Umbilical cord (tissue), 1 donor: ENCODE measurements at regions not wholly inside any gene's neighbourhood (a gene's known extent, or its start where the extent isn't known, plus 50 kb on each side); places are given as distances from the start of the nearest gene placed in this dataset.

Source experiments
- DNase-seq: peaks from one replicate; pipeline ENCODE4 v3.0.0-alpha.2; 2015; ENCODE audit warnings: low spot score

DNA sequence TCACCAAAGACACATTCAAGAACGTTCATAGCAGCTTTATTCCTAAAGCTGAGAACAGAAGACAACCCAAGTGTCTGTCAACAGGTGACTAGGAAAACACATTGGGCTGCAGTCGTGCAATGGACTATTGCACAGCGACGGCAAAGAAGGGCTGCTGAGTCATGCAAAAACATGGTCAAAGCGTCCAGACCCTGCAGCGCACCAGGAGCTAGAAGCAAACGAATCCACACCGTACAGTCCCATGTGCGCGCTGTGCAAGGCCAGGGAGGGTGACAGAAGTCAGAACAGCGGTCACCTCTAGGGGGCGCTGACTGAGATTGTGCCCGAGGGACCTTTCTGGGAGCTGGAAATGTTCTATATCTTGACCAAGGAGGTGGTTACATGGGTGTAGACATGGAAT is 266.4 kb downstream of the MAF start:
- DNase-seq: no peak

DNA sequence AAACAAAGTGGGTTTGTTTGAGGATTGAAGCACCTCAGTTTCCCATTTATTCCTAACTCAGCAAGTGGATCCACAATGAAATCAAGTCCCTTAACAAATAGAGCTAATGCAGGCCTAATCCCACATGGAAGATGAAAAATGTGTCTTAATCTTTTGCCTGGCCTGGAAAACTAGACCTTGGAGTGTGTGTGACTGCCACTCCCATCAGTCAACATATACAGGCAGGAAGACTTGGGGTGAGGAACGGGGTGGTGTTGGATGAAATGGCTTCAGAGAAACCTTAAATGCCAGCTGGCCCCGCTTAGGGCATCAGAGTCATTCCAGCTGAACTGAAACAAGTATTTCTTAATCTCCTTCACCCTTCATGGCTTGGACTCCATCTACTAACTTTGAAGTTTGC is 269.5 kb downstream of the MAF start:
- no peak for DNase-seq

DNA sequence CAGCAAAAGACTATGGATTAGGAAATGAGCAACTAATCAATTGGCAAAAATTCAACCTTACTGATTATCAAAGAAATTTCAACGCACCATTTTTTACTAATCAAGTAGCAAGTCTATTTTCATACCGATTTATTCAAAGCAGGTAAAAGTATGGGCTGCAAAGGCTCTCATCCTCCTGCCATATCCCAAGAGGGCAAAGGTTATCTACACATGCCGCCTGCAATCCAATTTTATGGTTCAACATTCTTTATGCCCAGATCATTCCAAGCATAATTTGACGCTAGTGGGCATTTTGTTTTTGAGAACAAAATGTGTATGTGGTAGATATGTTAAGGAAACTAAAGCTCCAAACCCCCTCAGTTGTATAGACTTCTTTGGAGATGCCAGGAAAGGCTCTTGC is 270.6 kb downstream of the MAF start:
- no peak for DNase-seq

DNA sequence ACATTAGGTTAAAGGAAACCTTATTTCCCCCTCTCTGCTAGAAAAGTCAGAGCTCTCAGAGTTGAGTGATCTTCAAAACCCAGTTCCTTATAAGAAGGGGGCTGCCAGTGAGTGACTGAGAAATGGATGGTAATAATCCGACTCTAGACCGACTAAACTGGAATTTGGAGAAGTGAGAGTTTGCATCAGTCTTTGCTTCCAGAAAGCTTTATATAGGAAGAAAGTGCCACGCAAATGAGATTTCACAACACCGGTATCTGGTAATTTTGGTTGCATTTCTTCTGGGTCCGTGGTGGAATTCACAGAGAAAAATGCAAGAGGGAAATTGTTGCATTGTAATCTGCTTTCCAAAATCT is 271.4 kb downstream of the MAF start:
- peak; percentile 55 for DNase-seq

DNA sequence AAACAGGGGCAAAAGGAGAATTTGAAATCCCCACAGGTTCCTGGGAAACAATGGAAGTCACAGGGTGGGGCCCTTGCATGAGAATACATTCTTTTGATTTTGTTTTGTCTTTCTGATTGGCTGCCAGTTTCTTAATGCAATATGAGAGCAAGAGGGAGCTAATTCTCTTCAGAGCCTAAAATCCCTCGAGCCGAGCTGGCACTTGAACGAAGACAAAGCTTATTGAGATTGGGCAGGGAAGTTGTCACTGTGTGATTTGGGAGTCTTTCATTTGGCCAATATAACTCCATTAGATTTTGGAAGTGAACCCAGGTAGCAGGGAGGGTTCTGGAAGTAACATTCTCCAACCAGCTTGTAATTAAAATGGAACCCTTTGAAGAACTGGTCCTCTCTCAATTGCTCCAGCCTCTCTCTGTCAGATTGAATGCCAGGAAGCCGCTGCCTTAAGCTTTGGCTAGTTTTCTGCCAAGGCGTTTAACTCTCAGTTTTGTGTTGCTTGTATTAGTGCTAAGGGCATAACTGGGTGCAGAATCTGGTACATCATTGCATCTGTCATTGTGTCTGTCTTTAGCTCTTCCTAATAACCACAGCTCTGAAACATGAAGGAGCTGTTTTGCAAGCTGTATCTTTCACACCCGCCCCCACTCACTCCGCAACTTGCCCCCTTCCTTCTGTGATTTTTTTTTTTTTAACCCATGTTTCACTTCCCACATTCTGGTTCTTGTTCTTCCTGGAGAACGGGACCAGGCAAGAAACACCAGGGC is 272.0 kb downstream of the MAF start:
- peak; percentile 52 for DNase-seq

DNA sequence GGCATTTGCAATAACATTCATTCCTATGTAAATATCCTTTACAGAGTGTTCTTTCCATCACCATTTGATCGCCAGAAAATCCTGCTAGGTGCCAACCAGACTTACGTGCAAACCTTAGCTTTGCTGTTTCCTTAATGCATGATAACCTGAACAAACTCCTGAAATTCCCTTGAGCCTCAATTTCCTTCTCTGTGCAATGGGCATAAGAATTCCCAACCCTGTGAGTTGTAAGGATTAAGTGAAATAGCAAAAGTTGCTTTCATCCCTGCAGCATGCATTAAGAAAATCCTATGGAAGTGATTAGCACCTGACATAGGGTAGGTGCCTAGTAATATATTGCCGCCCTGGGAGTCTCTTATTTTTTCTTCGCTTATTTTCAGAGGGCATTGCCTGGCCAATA is 272.7 kb downstream of the MAF start:
- DNase-seq: no peak

DNA sequence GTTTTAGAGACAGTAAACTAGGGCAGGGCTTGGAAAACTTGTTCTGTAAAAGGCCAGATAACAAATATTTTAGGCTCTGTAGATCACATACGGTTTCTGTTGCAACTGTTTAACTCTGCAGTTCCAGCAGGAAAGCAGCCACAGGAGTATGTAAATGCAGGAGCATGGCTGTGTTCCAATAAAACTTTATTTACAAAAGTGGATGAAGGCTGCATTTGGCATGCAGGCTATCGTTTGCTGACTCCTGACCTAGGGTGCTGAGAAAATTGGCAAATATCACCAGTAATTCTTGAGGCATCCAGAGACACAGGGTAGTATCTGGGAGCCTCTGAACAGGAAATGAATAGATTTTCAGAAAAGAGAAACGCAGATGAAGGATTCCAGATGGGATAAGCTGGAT is 274.0 kb downstream of the MAF start:
- DNase-seq: no peak

DNA sequence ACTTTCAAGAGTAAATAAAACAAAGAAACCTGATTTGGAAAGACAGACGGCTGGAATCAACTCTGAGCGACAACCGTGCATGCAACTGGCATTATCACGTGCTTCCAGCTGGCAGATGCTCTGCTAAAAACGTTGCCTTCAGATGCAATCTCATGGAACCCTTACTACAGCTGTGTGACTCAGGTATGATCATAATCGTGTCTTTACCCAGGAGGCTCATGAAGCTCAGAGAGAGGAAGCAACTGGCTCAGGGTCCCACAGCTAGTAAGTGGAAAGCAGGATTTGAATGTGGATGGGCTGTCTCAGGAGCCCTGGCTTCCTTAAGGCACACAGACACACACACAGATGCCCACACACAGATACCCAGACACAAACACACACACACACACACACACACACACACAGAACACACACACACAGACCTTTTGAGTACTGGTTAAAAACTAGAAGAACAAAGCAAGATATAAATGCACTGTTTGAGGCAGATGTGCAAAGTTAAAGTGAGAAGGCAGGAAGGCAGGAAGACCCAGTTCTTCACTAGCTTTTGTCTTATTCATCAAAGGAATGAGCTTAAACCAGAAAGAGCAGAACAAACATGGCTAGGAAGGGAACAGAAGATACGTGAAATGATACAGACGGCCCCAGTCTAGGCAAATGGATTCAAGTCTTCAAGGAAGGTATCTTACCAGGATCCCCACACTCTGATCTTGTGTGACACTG is 275.2 kb downstream of the MAF start:
- no peak for DNase-seq

DNA sequence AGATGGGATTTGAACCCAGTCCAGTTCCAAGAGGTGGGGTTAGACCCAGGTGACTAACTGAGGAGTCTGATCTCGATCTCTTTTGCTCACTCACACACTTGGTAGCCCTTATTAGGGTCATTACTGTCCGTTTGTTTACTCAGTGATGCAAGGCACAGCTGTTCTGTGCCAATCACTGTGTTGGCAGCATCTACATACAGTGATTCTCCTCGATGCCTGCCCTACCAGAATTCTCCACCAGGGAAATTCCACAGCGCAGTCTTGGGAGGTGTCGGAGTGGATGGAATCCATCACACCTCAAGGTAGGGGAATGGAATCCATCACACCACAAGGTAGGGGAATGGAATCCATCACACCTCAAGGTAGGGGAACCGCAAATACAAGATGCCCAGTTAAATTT is 279.6 kb downstream of the MAF start:
- DNase-seq: no peak

DNA sequence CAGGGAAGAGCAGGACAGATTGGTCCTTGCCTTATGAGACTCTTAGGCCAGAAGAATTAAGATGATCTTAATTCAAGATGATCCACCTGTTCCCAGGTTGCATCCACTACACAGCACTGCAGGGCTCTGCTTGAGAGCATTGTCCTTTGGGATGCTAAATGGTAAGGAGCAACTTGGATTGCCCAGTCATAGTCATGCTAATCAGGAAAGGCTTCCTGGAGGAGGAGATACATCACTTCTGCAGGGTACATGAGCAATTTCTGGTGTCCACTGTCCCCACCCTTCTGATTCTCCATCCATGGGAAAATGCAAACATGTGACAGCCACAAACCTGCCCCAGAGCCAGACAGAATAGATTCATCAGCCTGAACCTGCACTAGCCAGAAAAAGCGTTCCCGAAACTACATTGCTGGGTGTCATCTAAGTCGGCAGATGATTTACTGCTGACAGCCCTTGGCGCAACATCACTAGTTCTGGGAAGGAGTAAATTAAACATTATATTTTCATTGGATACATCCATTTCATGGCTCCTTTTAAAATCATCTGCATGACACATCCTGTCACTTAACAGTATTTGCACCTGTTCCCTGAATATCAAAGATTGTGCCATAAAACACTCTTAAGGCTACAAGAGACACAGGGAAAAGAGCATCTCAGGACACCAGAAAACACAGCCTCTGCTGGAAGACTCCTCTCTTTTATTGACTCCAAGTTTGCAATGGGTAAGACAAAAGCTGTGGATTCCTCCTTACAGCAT is 282.2 kb downstream of the MAF start:
- no peak for DNase-seq

DNA sequence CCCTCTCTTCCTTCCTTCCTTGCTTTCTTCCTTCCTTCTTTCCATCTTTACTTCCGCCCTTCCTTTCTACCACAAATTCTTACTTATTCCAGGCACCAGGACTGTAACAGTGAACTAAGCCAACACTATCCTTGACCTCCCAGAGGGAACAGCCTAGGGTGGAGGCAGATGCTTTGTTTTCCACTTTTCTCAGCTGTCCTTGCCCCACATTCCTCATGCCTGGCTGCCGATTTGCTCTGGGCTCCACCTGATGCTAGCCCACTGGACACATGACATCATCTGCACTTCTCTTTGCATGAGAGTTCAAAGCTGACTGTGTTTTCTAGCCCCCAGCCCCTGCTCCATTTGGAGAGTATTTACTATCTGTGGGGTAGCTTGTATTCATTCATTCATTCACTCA is 283.0 kb downstream of the MAF start:
- DNase-seq: no peak

DNA sequence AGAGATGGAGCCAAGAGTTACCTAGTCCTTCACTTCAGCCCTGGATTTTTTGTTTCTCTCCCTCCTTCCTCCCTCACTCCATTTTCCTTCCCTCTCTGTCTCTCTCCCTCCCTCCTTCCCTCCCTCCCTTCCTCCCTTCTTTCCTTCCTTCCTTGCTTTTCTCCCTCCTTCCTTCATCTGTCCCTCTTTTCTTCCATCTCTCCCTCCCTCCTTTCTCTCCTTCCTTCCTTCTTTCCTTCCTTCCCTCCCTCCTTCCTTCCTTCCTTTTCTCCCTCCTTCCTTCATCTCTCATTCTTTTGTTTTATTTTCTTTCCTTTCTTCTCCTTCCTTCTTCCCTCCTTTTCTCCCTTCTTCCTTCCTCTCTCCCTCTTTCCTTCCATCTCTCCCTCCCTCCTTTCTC is 283.5 kb downstream of the MAF start:
- DNase-seq: no peak

DNA sequence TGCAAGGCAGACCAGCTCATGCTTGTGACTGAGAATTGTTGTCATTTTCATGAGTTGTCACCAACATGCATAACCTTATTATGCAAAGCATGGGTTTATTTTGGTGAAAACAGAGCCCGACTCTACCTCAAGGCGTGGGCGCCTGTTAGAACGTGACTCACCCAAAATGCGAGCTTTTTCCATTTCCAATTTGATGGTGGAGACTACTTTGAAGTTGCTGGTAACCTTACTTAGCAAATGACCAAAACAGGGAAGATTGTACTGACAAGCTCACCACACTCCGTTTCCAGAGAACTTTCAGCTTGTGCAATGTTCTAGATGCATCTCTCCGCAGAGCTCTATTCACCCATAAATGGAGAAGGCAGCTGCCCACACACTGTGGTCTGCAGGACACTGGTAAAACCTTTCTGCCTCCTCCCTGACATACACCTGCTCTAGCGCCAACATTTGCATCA is 284.5 kb downstream of the MAF start:
- DNase-seq: no peak

DNA sequence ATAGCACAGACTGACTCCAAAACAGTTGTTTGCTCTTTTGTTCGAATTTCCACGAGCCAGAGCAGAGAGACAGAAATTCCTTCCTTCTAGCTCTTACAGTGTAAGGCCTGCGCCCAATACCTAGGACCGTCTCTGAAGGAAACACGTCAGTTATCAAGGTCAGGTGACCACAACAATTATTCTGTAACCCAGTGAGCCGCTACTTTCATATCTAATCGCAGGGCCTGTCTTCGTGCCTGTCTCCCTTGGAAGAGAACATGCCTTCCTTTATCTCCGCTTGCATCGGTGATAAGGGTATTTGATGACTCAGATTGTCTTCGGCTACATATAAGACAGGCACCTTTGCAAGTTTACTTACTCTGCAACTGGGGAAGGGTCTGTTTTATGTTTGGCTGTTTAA is 288.0 kb downstream of the MAF start:
- DNase-seq: peak; percentile 35

DNA sequence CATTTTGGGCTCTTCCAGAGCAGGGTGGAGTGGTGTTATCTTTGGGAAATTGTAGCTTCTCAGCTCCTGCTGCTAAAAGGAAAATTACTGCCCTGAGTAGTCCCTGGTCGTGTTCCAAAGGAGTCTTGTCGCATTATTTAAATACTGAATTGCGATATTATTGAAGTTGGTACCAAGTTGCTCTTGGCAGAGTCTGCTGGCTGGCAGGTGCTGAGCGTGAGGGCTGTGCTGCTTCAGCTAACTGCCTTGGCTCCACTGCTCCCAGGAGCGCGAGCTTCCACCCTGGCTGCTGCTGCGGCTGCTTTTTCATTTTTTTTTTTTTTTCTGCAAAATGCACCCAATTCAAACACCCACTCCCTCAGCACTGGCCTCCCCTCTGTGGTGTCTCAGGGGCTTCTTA is 289.8 kb downstream of the MAF start:
- no peak for DNase-seq

DNA sequence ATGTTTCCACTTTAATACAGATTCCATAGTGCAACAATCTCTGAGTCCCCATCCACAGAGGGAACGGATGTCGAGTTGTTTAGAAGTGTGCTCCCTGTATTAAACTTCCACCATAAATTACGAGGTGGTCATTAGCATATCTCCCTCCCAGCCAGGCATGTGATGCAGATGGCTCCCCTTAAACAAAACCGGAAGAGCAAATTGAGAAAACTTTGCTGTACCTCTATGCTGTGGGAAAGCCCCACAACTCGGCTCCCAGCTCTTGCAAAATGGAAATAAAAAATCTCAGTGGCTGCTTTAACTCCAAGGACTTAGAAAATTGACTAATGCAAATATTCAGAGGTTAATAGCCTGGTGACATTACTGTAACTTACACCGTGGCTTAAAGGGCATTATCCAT is 290.9 kb downstream of the MAF start:
- no peak for DNase-seq

DNA sequence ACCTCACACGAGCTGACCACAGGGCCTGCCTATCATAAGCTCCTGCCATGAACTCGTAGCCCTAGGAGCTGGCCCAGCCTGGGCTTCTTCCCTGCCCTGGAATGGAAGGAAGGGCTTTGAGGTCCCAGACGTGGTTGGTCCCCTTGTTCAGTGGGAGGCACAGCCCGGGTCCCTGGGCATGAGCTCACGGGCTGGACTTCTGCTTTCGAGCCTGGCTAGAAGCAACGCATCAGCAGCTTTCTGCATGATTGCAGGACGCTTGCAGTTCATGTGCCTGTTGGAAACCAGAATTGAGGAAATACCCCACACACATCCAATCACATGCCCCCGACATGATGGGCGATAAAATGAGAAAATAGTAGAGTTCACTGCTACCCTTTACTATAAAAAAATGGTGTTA is 293.3 kb downstream of the MAF start:
- peak; percentile 40 for DNase-seq

DNA sequence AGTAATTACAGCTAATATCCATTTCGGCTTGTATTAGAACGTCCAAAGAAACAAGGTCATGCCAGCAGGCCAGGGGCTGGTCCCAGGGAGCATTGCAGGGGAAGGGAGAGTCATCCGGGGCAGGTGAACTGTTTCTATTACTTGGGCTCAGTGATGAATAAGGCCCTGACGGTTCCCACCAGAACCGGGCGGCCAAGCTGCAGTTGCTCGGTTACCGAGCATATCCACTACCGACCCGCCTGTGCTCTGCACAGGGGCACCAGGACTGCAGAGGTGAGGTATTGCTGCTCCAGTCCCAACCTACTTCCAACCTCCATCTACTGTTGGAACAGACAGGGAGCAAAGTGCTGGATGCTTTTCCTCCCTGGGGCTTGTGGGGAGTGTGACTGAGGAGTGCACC is 295.5 kb downstream of the MAF start:
- DNase-seq: no peak

DNA sequence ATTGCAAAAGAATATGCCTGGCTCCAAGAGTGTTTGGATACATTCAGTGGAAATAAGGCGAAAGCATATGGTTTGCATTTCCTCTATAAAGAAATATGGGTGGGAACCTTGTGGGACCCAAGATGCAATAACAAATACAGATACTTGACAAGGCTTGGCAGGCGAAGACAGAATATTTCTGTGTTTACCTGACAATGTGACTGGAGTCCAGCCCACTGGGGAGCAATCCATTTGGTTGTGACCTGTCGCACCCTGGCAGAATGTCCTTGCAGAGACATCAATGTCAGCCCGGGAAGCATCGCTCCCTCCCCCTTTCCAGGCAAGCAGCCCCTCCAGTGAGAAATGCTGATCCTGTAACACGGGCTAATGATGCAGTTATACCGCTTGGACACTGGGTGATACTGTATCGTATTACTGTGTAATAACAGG is 296.6 kb downstream of the MAF start:
- DNase-seq: no peak

DNA sequence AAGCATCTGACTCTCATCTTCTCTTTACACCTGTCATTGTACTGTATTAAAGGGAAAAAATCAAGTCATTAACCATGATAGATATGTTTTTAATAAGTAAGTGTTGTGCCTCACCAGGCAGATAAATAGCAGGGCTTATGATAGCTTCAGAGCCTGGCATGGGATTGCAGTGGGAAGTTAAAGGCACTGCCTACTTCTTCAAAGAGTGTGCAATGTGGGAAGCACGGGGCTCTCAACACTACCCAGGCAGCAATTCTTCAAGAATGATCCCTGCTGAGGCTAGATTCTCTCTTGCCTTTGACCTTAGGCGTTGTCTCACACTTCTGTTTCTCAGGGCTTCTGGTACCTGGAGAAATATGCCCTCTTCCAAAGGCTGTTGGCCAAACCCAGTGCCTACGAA is 297.3 kb downstream of the MAF start:
- DNase-seq: no peak

DNA sequence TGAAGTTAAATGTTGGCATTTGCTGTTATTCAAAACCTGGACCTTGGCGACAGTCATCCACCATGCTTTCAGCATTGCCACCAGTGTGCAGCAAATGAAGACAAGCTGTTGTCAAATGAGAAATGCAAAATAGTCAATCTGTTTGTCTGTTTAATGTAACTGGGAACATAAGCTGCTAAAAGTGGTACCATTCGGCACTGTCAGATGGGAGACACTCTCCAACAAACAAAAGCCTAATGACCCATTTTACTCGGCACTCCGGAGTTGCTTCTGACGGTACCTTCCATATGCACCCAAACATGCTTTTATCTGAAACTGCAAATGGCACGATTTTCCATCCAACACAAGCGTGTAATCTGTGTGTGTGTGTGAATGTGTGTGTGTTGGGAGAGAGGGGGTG is 297.8 kb downstream of the MAF start:
- DNase-seq: no peak

DNA sequence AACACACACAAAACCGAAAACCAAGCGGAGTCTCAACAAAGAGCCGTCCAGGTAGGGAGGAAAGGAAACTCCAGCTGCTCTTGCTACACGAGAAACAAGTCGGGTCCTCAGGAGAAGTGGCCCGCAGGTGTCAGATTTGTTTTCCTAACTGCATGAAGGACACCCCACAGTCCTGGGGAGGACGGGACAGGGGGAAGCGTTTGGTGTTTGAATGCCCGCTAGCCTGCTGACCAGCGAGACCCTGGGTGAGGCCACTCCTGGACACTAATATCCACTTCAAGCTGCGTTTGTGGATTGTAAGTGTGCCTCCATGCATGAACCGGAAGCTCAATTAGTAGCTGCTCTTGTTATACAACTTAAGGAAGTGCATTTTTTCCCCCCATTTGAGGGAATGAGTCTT is 299.5 kb downstream of the MAF start:
- no peak for DNase-seq
